ENCODE measurements at regions not wholly inside any gene's neighbourhood (a gene's known extent, or its start where the extent isn't known, plus 50 kb on each side); places are given as distances from the start of the nearest gene placed in this dataset.

DNA sequence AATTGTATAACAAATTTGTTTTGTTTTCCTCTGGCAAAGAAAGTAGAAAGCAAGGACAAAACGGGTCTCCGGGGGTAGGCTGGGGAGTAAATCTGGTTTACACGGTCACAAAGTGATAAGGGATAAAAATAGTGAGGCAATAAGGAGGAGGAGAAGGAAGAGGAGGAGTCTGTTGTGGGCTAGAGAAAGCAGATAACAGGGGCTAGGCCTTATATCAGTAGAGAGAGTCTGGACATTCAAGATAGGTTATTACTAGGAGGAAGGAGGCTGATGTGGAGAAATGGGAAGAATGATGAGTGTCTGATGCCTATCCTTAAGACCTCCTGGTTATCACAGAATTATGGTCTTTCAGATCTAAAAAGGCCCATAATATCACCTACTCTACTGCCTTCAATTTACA, 83.2 kb upstream of the SSTR1 start:
- Histone ChIP-seq H3K4me1 (ENCODE audit: insufficient read depth, low read length) (no peaks in the 10 kb centered on the region), H3K4me3 (ENCODE audit: low read length) (no peak overlapping the region), H3K9me3 (ENCODE audit: low read length) (no peaks in the 10 kb centered on the region), H2AFZ (ENCODE audit: low read depth, low read length) (no peak overlapping the region), H3K27me3 (ENCODE audit: insufficient read depth, low read length) (no peaks in the 10 kb centered on the region), H3K36me3 (ENCODE audit: insufficient read depth, low read length) (no peaks in the 10 kb centered on the region)

DNA sequence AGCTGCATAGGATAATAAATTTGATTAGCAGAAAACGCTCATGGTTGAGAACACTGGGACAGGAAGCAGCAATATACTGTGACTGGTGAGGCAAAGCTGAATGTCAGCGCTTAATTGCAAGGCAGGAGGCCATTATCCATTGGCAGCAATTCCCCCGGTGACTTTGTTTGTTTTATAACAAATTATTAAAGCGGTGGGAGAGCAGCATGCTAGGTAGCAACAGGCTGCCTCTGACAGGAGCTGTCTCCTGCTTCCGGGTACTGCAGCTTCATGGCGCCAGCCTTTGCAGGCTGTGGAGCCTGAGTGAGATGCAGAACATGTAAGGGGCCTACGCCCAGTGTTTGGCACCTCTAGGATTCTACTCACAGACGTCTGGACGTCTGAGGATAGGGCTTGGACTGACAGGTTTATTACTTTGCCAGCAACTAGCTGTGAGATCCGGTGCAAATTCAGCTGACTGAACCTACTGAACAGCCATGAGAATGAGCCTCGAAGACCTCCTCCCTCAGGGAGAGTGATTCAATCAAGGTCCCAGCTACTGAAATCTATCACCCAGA, 82.1 kb upstream of the SSTR1 start:
- Histone ChIP-seq H2AFZ (ENCODE audit: low read depth, low read length) (no peak overlapping the region), H3K4me1 (ENCODE audit: insufficient read depth, low read length) (no peaks in the 10 kb centered on the region), H3K27me3 (ENCODE audit: insufficient read depth, low read length) (no peaks in the 10 kb centered on the region)

DNA sequence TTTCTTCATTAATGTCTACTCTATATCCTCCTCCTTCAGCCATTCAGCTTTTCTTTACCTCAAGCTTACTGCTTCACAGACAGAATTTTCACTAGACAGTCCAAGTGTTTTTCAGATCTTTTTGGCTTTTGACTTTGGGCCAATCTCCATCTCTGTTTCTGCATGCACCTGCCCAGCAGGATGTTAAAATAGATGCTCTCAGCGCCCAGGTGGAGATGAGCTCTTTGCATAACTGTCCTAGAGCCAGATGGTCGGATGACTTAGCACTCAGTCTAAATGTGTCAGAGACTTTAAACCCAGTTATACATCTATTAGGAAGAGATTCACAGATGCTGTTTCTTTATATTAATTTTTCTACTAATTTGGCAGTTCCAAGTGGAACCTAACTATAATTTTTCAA, 80.3 kb upstream of the SSTR1 start:
- H2AFZ ChIP-seq (ENCODE audit: low read depth, low read length) = no peak overlapping the region
- no peaks in the 10 kb centered on the region for H3K36me3 ChIP-seq (ENCODE audit: insufficient read depth, low read length)
- H3K27me3 ChIP-seq (ENCODE audit: insufficient read depth, low read length) = no peaks in the 10 kb centered on the region
- H3K4me1 ChIP-seq (ENCODE audit: insufficient read depth, low read length) = no peaks in the 10 kb centered on the region
- no peak overlapping the region for H3K4me3 ChIP-seq (ENCODE audit: low read length)
- no peaks in the 10 kb centered on the region for H3K9me3 ChIP-seq (ENCODE audit: low read length)

More for the DNA sequence above, 82.1 kb upstream of the SSTR1 start:
- Histone ChIP-seq H3K4me3 (ENCODE audit: low read length) (no peak overlapping the region), H3K36me3 (ENCODE audit: insufficient read depth, low read length) (no peaks in the 10 kb centered on the region), H3K9me3 (ENCODE audit: low read length) (no peaks in the 10 kb centered on the region)

DNA sequence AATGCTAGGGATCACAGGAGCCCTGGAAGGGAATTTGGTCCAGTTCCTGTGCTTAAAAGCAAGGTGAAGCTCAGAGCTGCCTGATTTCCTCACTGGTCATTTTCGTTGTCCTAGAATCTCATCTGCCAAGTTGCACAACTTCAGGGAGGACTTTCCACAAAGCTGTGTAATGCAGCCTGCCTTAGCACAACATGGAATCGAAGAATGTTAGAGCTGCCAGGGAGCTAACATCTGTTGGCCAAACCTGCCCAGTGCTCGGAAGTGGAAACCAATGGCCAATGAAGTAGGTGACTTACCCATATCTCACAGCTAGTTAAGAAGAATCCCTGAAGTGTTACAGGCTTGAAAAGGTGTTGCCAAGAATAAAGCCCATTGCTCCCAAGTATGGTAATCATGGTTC, 79.9 kb upstream of the SSTR1 start:
- no peaks in the 10 kb centered on the region for H3K36me3 ChIP-seq (ENCODE audit: insufficient read depth, low read length)
- H3K4me3 ChIP-seq (ENCODE audit: low read length) = no peak overlapping the region
- no peaks in the 10 kb centered on the region for H3K9me3 ChIP-seq (ENCODE audit: low read length)
- H2AFZ ChIP-seq (ENCODE audit: low read depth, low read length) = no peak overlapping the region
- no peaks in the 10 kb centered on the region for H3K4me1 ChIP-seq (ENCODE audit: insufficient read depth, low read length)
- H3K27me3 ChIP-seq (ENCODE audit: insufficient read depth, low read length) = no peaks in the 10 kb centered on the region

DNA sequence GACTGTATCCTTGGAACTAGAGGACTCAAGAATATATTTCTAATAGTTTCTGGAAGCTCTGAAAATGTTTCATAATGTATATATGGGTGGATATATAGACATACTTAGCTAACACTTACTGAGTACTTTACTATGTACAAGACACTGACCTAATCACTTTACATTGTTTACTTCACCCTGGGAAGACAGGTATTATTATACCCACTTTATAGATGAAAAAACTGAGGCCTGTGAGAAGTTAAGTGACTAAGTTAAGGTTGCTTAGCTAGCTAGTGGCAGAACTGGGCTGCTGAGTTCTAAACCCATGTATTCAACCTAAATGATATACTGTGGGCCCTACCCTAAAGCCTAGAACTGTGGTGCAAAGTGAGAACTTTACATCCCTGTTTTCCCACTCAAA, 79.1 kb upstream of the SSTR1 start:
- H3K4me3 ChIP-seq (ENCODE audit: low read length) = no peak overlapping the region
- H3K4me1 ChIP-seq (ENCODE audit: insufficient read depth, low read length) = no peaks in the 10 kb centered on the region
- no peaks in the 10 kb centered on the region for H3K27me3 ChIP-seq (ENCODE audit: insufficient read depth, low read length)
- H3K36me3 ChIP-seq (ENCODE audit: insufficient read depth, low read length) = no peaks in the 10 kb centered on the region
- no peaks in the 10 kb centered on the region for H3K9me3 ChIP-seq (ENCODE audit: low read length)
- no peak overlapping the region for H2AFZ ChIP-seq (ENCODE audit: low read depth, low read length)

DNA sequence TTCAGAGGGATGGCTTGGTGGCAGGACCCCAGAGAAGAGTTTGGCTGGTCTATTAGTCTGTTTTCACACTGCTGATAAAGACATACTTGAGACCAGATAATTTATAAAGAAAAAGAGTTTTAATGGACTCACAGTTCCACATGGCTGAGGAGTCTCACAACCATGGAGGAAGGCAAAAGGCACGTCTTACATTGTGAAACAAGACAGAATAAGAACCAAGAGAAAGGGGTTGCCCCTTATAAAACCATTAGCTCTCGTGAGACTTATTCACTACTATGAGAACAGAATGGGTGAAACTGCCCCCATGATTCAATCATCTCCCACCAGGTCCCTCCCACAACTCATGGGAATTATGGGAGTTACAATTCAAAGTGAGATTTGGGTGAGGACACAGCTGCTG, 78.5 kb upstream of the SSTR1 start:
- no peaks in the 10 kb centered on the region for H3K9me3 ChIP-seq (ENCODE audit: low read length)
- no peaks in the 10 kb centered on the region for H3K36me3 ChIP-seq (ENCODE audit: insufficient read depth, low read length)
- no peaks in the 10 kb centered on the region for H3K27me3 ChIP-seq (ENCODE audit: insufficient read depth, low read length)

DNA sequence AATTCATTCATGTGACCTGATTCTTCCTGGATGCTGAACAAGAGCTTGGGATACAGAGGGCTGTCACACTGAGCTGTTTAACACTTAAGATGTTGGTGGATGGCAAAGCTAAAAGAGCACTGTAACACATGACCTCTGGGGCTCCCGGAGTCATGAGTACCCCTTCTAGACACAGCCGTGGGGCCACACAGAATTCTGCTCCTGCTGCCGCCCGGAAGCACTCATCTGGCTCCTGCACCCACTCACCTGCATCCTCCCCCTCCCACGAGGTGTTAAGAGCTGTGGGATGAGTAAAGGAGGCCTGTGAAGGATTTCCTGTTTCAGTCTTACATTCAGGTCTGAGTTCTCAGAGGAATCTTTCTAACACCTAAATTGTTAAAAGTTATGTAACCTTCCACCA, 78.0 kb upstream of the SSTR1 start:
- Histone ChIP-seq H3K36me3 (ENCODE audit: insufficient read depth, low read length) (no peaks in the 10 kb centered on the region), H3K4me1 (ENCODE audit: insufficient read depth, low read length) (no peaks in the 10 kb centered on the region)

More for the DNA sequence above, 78.5 kb upstream of the SSTR1 start:
- H3K4me1 ChIP-seq (ENCODE audit: insufficient read depth, low read length) = no peaks in the 10 kb centered on the region
- no peak overlapping the region for H2AFZ ChIP-seq (ENCODE audit: low read depth, low read length)
- no peak overlapping the region for H3K4me3 ChIP-seq (ENCODE audit: low read length)

DNA sequence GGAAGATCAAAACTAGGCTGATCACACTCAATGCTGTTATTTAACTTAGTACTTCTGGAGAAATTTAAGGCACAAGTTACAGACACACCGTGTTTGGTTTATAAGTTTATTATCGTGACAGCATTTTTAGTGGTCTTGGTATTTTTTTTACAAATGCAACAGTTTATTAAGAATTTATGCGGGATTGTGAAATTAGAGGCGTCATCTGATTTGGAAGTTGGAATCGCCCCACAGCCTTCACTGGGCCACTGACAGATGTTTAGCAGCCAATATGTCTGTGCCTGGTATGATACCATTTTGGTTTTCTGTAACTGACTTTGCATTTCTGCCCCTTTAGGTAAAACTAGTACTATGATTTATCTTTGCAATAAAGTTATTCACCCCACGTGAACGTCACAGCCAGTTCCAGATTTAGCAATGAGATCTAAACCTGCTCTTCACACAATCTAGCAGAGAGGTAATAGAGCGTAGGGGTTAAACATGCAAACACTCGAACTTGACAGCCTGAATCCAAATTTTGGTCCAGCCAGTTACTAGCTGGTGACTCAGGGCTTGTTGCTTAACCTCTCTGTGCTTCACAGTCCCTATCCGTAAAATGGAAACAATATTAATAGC, 73.2 kb upstream of the SSTR1 start:
- Histone ChIP-seq H3K9me3 (ENCODE audit: low read length) (no peaks in the 10 kb centered on the region), H3K4me1 (ENCODE audit: insufficient read depth, low read length) (no peaks in the 10 kb centered on the region), H3K27me3 (ENCODE audit: insufficient read depth, low read length) (no peaks in the 10 kb centered on the region), H2AFZ (ENCODE audit: low read depth, low read length) (no peak overlapping the region), H3K4me3 (ENCODE audit: low read length) (no peak overlapping the region), H3K36me3 (ENCODE audit: insufficient read depth, low read length) (no peaks in the 10 kb centered on the region)

More for the DNA sequence above, 78.0 kb upstream of the SSTR1 start:
- Histone ChIP-seq H2AFZ (ENCODE audit: low read depth, low read length) (no peak overlapping the region), H3K27me3 (ENCODE audit: insufficient read depth, low read length) (no peaks in the 10 kb centered on the region), H3K9me3 (ENCODE audit: low read length) (no peaks in the 10 kb centered on the region), H3K4me3 (ENCODE audit: low read length) (no peak overlapping the region)

DNA sequence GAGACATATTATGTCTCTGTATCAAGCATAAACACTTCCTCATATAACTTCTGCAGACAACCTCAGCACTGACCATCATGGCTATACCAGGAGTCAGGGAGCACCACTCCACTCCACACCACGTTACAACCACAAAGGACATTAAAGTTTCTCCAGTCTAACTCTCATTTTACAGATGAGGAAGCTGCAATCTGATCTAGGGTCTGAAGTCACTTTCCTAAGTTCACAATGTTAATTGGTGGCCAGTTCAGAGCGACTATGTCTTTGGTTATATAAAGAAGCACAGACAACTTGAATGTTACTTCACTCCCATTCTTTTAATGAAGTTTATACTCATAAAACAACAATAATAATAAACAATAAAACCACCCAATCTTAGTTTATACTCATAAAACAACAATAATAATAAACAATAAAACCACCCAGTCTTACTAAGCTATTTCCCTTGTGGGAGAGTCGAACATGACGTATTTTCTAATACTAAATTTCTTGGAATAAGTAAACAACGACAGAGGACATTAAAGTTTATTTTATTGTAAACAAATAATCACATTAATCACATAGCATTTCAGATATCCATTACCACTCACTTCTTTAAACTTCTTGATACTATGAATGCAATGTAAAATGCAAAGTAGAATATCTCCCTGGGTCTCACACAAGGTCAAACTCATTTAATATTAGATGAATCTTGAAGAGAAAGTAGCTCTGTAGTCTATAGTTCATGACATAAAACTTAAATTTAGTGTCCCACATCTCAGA, 72.4 kb upstream of the SSTR1 start:
- Histone ChIP-seq H3K36me3 (ENCODE audit: insufficient read depth, low read length) (no peaks in the 10 kb centered on the region), H3K4me3 (ENCODE audit: low read length) (no peak overlapping the region), H2AFZ (ENCODE audit: low read depth, low read length) (no peak overlapping the region), H3K4me1 (ENCODE audit: insufficient read depth, low read length) (no peaks in the 10 kb centered on the region), H3K27me3 (ENCODE audit: insufficient read depth, low read length) (no peaks in the 10 kb centered on the region), H3K9me3 (ENCODE audit: low read length) (no peaks in the 10 kb centered on the region)

DNA sequence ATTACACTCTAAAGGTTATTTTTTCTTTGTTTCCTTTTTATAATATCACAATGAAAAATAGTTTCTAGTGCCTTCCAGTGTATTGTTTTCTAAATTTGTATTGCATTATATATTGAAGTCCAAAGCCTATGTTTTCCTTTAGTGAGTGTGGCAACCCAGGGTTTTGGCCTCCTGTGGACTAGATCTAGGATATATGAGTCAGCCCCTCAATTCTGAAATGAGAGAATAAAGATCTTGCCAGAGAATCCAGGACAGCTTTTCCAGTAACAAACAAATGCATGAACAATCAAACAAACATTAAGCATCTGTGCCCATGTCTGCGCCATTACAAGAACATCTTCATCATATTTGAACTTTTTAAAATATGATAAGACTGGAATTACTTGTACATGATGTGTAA, 70.7 kb upstream of the SSTR1 start:
- no peaks in the 10 kb centered on the region for H3K36me3 ChIP-seq (ENCODE audit: insufficient read depth, low read length)
- H3K27me3 ChIP-seq (ENCODE audit: insufficient read depth, low read length) = no peaks in the 10 kb centered on the region
- H3K9me3 ChIP-seq (ENCODE audit: low read length) = no peaks in the 10 kb centered on the region
- no peak overlapping the region for H2AFZ ChIP-seq (ENCODE audit: low read depth, low read length)
- no peak overlapping the region for H3K4me3 ChIP-seq (ENCODE audit: low read length)
- H3K4me1 ChIP-seq (ENCODE audit: insufficient read depth, low read length) = no peaks in the 10 kb centered on the region

DNA sequence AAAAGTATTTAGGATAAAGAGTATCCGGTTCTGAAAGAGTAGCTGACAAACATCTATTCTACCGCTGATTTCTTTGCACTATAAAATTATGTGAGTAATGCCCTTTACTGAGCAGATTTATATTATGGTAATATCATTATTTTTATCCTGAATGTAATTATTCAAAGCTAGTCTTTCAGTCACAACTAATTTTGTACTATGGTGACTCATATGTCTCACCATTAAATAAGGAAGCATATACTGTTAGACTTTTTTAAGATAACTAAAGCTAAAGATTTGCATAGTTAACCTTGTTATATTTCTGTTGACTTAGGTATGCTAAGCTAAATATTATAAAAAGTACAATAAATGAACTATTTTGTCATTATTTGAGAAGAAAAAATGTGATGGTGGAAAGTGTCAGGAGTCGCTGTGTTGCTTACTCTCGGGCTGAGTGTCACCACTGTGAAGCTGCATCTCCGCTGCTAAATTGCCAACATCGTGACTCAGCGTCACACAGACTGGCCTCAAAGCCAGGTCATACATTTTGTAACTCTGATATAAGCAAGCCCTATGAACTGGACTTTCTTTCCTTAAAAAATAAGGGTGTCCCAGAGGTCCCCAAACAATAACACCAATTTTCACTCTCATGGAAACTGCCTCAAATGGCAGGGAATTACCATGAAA, 69.1 kb upstream of the SSTR1 start:
- Histone ChIP-seq H3K4me1 (ENCODE audit: insufficient read depth, low read length) (no peaks in the 10 kb centered on the region), H3K9me3 (ENCODE audit: low read length) (no peaks in the 10 kb centered on the region), H3K27me3 (ENCODE audit: insufficient read depth, low read length) (no peaks in the 10 kb centered on the region), H3K36me3 (ENCODE audit: insufficient read depth, low read length) (no peaks in the 10 kb centered on the region), H2AFZ (ENCODE audit: low read depth, low read length) (no peak overlapping the region), H3K4me3 (ENCODE audit: low read length) (no peak overlapping the region)

DNA sequence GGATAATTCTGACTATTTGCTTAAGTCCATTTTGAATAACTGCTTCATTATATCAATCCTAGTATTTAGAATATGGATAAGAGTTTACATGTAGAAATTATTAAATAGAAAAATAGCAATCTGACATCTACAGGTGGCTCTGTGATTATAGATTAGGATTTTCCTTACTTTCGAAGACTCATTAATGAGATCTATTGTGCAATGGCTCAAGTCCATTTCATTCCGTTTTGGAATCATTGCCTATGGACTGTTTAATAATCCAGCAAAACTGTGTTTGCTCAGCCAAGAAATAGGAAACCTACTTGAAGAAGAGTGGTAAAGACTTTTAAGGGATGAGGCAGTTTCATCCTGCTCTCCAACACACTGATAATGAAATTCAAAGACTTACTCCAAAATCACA, 67.8 kb upstream of the SSTR1 start:
- Histone ChIP-seq H3K4me3 (ENCODE audit: low read length) (no peak overlapping the region), H3K36me3 (ENCODE audit: insufficient read depth, low read length) (no peaks in the 10 kb centered on the region), H3K27me3 (ENCODE audit: insufficient read depth, low read length) (no peaks in the 10 kb centered on the region), H3K9me3 (ENCODE audit: low read length) (no peaks in the 10 kb centered on the region), H2AFZ (ENCODE audit: low read depth, low read length) (no peak overlapping the region), H3K4me1 (ENCODE audit: insufficient read depth, low read length) (no peaks in the 10 kb centered on the region)

DNA sequence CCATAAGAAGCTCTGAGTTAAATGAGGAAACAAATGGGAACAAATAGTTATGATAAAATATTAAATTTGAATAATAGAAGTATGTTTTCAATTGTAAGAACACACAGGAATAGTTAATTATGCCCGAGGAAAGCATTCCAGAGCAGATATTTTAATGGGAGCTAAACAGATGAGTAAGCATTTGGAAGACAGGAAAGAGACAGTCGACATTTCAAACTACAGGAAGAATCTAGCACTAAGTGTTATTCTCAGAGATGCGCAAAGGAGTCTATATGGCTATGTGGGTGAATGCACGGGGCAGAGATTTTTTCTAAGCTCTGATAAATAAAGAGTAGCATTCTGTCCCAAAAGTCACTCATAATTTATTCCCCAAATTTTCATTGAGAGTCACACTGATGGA, 64.5 kb upstream of the SSTR1 start:
- no peaks in the 10 kb centered on the region for H3K4me1 ChIP-seq (ENCODE audit: insufficient read depth, low read length)
- no peaks in the 10 kb centered on the region for H3K36me3 ChIP-seq (ENCODE audit: insufficient read depth, low read length)
- H2AFZ ChIP-seq (ENCODE audit: low read depth, low read length) = no peak overlapping the region
- no peaks in the 10 kb centered on the region for H3K9me3 ChIP-seq (ENCODE audit: low read length)
- H3K4me3 ChIP-seq (ENCODE audit: low read length) = no peak overlapping the region
- no peaks in the 10 kb centered on the region for H3K27me3 ChIP-seq (ENCODE audit: insufficient read depth, low read length)

Measured in neuron (in vitro differentiated cells).